ENCODE measurements at regions not wholly inside any gene's neighbourhood (a gene's known extent, or its start where the extent isn't known, plus 50 kb on each side); places are given as distances from the start of the nearest gene placed in this dataset.

- TF ChIP-seq CTCF (IDR thresholded peaks at IDR 0.05; ENCODE audit: low read depth, low read length) (no peak), POLR2A (IDR thresholded peaks at IDR 0.05; ENCODE audit: extremely low read depth, insufficient read length) (no peak), MAX (IDR thresholded peaks at IDR 0.05; ENCODE audit: low read depth, low read length) (no peak)
These were observed 106.0 kb downstream of the ADRB2 start for GRCh38 chr5:148932355-148932935.

All from NB4 (cell line).